ENCODE measurements at regions not wholly inside any gene's neighbourhood (a gene's known extent, or its start where the extent isn't known, plus 50 kb on each side); places are given as distances from the start of the nearest gene placed in this dataset.

- TF ChIP-seq, protein P1, sequence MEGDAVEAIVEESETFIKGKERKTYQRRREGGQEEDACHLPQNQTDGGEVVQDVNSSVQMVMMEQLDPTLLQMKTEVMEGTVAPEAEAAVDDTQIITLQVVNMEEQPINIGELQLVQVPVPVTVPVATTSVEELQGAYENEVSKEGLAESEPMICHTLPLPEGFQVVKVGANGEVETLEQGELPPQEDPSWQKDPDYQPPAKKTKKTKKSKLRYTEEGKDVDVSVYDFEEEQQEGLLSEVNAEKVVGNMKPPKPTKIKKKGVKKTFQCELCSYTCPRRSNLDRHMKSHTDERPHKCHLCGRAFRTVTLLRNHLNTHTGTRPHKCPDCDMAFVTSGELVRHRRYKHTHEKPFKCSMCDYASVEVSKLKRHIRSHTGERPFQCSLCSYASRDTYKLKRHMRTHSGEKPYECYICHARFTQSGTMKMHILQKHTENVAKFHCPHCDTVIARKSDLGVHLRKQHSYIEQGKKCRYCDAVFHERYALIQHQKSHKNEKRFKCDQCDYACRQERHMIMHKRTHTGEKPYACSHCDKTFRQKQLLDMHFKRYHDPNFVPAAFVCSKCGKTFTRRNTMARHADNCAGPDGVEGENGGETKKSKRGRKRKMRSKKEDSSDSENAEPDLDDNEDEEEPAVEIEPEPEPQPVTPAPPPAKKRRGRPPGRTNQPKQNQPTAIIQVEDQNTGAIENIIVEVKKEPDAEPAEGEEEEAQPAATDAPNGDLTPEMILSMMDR (IDR thresholded peaks at IDR 0.05), result no peak
- no peak for TF ChIP-seq POLR2A (IDR thresholded peaks at IDR 0.05)
These were observed 105.5 kb downstream of the TOMM20 start for GRCh38 chr1:235022981-235023710.
